K562 (cell line): ENCODE measurements at regions not wholly inside any gene's neighbourhood (a gene's known extent, or its start where the extent isn't known, plus 50 kb on each side); places are given as distances from the start of the nearest gene placed in this dataset.

Experiments used
- EZH2 ChIP-seq: IDR thresholded peaks from 2 replicates; pipeline ENCODE4 v1.6.1; 2012; ENCODE audit warnings: low read depth, mild to moderate bottlenecking, inconsistent platforms, low read length, borderline replicate concordance
- MXI1 ChIP-seq: IDR thresholded peaks from 2 replicates; pipeline ENCODE4 v1.6.1; 2011; ENCODE audit warnings: low read depth, mild to moderate bottlenecking, improper control_type of control experiment, low read length
- NFXL1 ChIP-seq: fragments of 450-650 bp; formaldehyde crosslinking; IDR thresholded peaks from 2 replicates; pipeline ENCODE4 v1.4.0; 2021; ENCODE audit warnings: mild to moderate bottlenecking
- PHF21A ChIP-seq: fragments of 450-650 bp; IDR thresholded peaks from 2 replicates; pipeline ENCODE4 v1.6.1; 2017; ENCODE audit warnings: low read depth, borderline replicate concordance
- RFX1 ChIP-seq: fragments of 450-650 bp; IDR thresholded peaks from 2 replicates; pipeline ENCODE4 v1.6.1; 2016; ENCODE audit warnings: mild to moderate bottlenecking, moderate library complexity
- SIN3B ChIP-seq: fragments of 450-650 bp; IDR thresholded peaks from 2 replicates; pipeline ENCODE4 v1.6.1; 2017; ENCODE audit warnings: low read depth, mild to moderate bottlenecking, moderate library complexity
- YY1 ChIP-seq, 3 experiments: IDR thresholded peaks; 2 replicates each; pipeline ENCODE4 v1.6.1; 2011; ENCODE audit warnings: low read length in 2 of 3, mild to moderate bottlenecking in 2 of 3, moderate library complexity in 2 of 3, borderline replicate concordance in 1 of 3, control low read depth in 1 of 3, low read depth in 1 of 3; ENCODE audit not compliant: insufficient read depth in 3 of 3, insufficient replicate concordance in 2 of 3, control insufficient read depth in 1 of 3, insufficient read length in 1 of 3; ENCODE audit errors: extremely low read depth in 1 of 3

GRCh38 chr12:94763462-94763861 is 113.1 kb upstream of the TMCC3 start:
- TF ChIP-seq MXI1: no peak
- TF ChIP-seq EZH2: no peak
- TF ChIP-seq YY1 (IDR thresholded peaks at IDR 0.05; ENCODE audit: borderline replicate concordance in 1 of 3, control insufficient read depth in 1 of 3, extremely low read depth in 1 of 3, insufficient read depth in 3 of 3, insufficient read length in 1 of 3, insufficient replicate concordance in 2 of 3, low read depth in 1 of 3, low read length in 2 of 3): no peak
- no peak for TF ChIP-seq RFX1
- no peak for TF ChIP-seq NFXL1 (CRISPR knock-in tag)
- TF ChIP-seq PHF21A: no peak
- TF ChIP-seq SIN3B: no peak
